GM19438 (cell line): ENCODE measurements at regions not wholly inside any gene's neighbourhood (a gene's known extent, or its start where the extent isn't known, plus 50 kb on each side); places are given as distances from the start of the nearest gene placed in this dataset.

Experiments used
- ATAC-seq: cut with Tn5 transposase; IDR thresholded peaks from one replicate; pipeline ENCODE4 v1.9.1; 2021; ENCODE audit warnings: low read depth; ENCODE audit not compliant: unreplicated experiment

DNA sequence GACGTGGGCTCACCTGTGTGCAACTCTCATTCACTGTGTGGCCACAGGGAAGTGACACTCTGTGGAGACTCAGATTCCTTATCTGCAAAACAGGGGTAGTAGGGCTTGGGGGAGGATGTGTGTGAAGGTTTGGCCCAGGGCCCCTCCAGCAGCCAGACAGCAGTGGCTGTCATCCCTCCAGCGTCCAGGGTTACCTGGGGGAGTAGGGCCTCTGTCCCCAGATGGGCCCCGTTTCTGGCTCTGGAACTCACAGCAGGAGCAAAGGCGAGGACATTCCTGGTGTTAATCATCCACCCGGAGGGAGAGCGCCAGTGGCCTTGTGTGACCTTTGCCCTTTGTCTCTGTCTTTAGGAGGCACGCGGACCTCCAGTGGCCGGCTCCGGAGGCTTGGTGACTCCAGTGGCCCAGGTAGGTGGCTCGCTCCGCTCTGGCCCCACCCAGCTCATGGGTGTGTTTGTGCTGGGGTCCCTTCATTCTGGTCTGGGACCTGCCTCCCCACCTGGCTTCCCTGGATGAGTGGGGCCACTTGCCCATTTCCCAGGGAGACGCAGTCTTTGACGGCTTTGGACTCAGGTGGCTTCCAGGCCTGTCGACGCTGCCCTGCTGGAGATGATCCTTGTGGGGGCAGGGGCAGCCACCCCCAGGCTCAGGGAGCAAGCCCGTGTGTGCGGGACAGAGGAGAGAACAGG, 166.2 kb downstream of the SEC14L1 start:
- ATAC-seq: no peak

DNA sequence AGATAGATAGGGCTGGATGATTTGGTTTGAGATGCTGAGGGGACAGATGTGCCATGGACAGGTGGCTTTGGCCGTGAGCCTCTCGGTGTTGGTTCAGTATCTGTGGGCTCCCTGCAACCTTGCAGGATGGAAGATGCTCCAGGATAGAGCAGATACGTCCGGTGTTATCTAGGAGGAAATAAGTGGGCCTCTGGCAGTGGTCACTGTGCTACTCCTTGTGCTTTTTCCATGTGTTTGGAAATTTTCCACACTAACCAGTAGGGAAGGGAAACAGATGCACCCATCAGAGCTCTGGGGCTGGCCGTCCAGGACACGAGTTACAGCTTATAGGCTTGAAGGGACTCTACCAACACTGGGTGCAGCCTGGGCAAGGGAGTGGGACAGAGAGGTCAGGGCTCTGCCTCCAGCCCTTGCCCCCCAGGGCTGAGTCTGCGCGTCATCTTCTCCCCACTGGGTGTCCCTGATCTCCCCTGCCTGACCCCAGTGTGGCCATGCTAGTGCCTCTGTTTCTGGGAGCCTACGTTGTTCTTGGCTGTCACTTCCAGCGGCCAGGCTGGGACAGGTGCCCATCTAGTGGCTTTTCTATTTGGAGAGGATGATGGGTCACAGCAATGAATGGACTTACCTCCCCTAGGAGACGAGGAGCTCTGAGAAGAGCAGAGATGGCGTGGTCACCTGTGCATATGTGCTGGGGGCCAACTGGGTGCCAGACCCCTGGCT, 166.9 kb downstream of the SEC14L1 start:
- no peak for ATAC-seq

- no peak for ATAC-seq
These were observed 168.3 kb downstream of the SEC14L1 start for GRCh38 chr17:77308861-77309726.

DNA sequence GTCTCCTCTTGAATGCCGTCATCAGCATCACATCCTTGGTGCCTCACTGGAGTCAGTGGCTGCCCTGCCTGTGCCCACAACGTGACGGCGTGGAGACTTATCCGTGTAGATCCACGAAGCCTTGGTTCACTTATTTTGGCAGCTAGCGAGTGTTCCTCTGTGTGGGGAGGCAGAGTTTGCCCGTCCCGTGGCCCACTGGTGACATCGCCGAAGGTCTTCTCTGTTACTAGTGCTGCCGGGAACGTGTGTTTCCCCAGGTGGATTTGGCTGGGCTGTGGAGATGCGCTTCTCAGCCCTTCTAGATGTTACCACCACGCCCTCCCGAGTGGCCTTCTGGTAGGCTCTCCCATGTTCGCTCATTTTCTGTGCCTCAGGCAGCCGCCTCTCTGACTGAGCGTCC, 169.6 kb downstream of the SEC14L1 start:
- ATAC-seq: no peak

DNA sequence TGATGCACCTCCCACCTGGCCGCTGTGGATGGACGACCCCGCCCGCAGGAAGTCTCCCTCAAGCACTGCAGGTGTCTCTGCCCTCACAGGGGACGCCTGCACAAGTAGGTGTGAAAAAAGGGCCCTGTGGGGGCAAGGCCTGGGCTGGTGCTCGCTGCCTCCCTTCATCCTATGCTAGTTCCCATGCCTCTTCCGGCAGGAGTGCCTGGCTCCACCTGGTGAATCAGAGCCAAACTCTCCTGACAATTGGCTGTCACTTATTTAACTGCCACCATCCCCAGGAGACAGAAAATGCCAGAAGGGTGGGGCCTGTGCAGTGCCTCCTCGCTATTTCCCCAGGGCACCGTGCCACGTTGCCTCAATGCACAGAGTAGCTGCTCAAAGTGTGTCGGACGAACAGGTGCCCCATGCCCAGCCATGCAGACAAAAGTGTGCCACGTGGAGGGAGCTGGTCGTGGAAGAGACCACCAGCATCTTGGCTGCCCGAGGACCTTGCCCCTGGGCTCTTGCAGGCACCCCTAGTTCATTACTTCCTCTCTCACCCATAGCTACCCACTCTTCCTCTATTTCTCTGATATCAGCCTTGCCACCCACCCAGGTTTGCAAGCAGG, 170.7 kb downstream of the SEC14L1 start:
- ATAC-seq: no peak

- no peak for ATAC-seq
These were observed 171.4 kb downstream of the SEC14L1 start for GRCh38 chr17:77312061-77312701.

- no peak for ATAC-seq
These were observed 172.2 kb downstream of the SEC14L1 start for GRCh38 chr17:77312786-77313599.

- ATAC-seq: no peak
These were observed 173.1 kb downstream of the SEC14L1 start for GRCh38 chr17:77313831-77314230.

- no peak for ATAC-seq
These were observed 173.8 kb downstream of the SEC14L1 start for GRCh38 chr17:77314601-77315000.

DNA sequence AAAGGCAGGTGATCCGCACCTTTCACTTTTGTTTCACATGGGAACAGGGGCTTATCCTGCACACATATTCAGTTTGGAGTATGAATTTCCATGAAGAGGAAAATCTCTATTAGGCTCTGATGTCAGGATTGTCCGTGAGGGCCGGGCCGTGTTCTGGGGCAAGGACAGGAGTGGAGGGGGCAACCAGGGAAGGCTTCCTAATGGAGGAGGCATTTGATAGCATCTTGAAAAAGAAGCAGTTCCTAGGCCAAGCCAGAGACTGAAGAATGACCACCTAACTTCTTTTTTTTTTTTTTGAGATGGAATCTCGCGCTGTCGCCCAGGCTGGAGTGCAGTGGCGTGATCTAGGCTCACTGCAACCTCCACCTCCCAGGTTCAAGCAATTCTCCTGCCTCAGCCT, 174.2 kb downstream of the SEC14L1 start:
- ATAC-seq: no peak

GRCh38 chr17:77315551-77316190, 174.9 kb downstream of the SEC14L1 start:
- no peak for ATAC-seq

DNA sequence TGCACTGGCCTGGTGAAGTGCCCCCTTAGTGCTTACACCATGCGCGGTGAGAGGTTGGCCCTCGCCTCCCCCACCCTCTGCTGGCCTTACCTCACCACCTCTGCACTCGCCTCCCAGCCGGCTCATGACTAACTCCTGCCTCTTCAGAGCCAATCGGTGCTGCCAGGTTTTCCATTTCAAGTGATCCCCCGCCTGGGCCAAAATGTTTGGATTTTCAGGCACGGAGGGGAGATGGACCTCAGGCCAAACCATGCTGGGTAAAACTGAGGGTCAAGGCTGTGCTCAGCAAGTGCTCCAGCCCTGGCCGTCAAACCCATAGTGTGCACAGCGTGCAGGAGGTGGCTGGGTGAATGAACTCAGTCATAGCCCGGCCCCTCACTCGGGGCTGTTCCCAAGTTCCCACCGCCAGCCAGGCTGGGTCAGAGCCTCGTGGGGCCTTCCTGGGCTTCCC, 175.4 kb downstream of the SEC14L1 start:
- ATAC-seq: no peak

GRCh38 chr17:77316651-77317050, 175.9 kb downstream of the SEC14L1 start:
- ATAC-seq: no peak

DNA sequence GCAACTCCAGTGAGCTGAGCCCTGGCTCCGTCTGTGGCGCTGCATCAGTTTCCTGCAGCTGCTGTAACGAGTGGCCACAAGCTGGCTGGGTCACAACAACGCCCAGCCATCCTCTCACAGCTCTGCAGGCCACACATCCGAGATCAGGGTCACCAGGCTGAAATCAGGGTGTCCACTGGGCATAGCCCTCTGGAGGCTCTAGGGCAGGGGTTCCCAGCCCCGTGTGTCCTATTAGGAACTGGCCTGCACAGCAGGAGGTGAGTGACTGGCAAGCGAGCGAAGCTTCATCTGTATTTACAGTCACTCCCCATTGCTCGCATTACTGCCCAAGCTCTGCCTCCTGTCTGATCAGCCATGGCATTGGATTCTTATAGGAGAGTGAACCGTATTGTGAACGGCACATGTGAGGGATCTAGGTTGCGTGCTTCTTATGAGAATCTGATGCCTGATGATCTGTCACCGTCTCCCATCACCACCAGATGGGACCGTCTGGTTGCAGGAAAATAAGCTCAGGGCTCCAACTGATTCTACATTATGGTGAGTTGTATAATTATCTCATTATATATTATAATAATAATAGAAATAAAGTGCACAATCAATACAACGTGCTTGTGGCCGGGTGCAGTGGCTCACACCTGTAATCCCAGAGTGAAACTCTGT, 176.5 kb downstream of the SEC14L1 start:
- ATAC-seq: no peak

- ATAC-seq: no peak
These were observed 177.3 kb downstream of the SEC14L1 start for GRCh38 chr17:77318021-77318420.

- no peak for ATAC-seq
These were observed 177.9 kb downstream of the SEC14L1 start for GRCh38 chr17:77318491-77319210.

GRCh38 chr17:77319211-77320043, 178.7 kb downstream of the SEC14L1 start:
- ATAC-seq: peak; percentile 36
